IMR-90 (cell line): ENCODE measurements at regions not wholly inside any gene's neighbourhood (a gene's known extent, or its start where the extent isn't known, plus 50 kb on each side); places are given as distances from the start of the nearest gene placed in this dataset.

Experiments used
- ATAC-seq: fragments of 200-7000 bp; cut with Tn5 transposase; 2 replicates; pipeline ENCODE4 v1.9.1; 2020; ENCODE audit warnings: low read depth, mild to moderate bottlenecking, moderate library complexity
- BruUV-seq: library from RNA; stranded (reverse); fragments of 400-500 nt; replicated peaks from 2 replicates; lab custom pipeline; 2021; lab: Mats Ljungman, UMichigan
- CTCF ChIA-PET: fragments of 300-600 bp; formaldehyde crosslinking; extraction: SDS; loops from one replicate; lab custom pipeline; 2021; ENCODE audit warnings: antibody characterized with exemption; lab: Yijun Ruan, JAX
- POLR2A ChIA-PET: fragments of 300-600 bp; sonication (Branson Sonifier 250); formaldehyde crosslinking; loops from one replicate; lab custom pipeline; 2022; ENCODE audit warnings: antibody characterized with exemption; ENCODE audit not compliant: unreplicated experiment; lab: Charles Lee
- DNase-seq: peaks from one replicate; pipeline ENCODE4 v3.0.0; 2013
- H2AFZ ChIP-seq: replicated peaks from 2 replicates; pipeline ENCODE3; 2013; ENCODE audit warnings: low read length, mild to moderate bottlenecking; ENCODE audit not compliant: poor library complexity
- H2AK5ac ChIP-seq: 2 replicates; pipeline ENCODE4 v1.6.1; 2013; ENCODE audit warnings: low read depth, low read length, inconsistent platforms
- H2AK9ac ChIP-seq: replicated peaks from 2 replicates; pipeline ENCODE3; 2013; ENCODE audit warnings: mild to moderate bottlenecking, low read depth, low read length, moderate library complexity; ENCODE audit not compliant: poor library complexity
- H2BK120ac ChIP-seq: 2 replicates; pipeline ENCODE4 v1.6.1; 2013; ENCODE audit warnings: low read depth, low read length, inconsistent platforms
- H2BK15ac ChIP-seq: 3 replicates; pipeline ENCODE4 v1.6.1; 2013; ENCODE audit warnings: low read depth, low read length, inconsistent platforms
- H2BK20ac ChIP-seq: 2 replicates; pipeline ENCODE4 v1.6.1; 2013; ENCODE audit warnings: low read depth, mild to moderate bottlenecking, inconsistent platforms, low read length, moderate library complexity
- H2BK5ac ChIP-seq: 2 replicates; pipeline ENCODE4 v1.6.1; 2013; ENCODE audit warnings: mild to moderate bottlenecking, low read depth, low read length, inconsistent platforms; ENCODE audit not compliant: poor library complexity, severe bottlenecking
- H3K14ac ChIP-seq: replicated peaks from 2 replicates; pipeline ENCODE4 v1.6.1; 2013; ENCODE audit warnings: low read depth, low read length, inconsistent platforms
- H3K18ac ChIP-seq: 2 replicates; pipeline ENCODE4 v1.6.1; 2013; ENCODE audit warnings: low read depth, low read length, control low read depth
- H3K23ac ChIP-seq: 2 replicates; pipeline ENCODE4 v1.6.1; 2013; ENCODE audit warnings: low read depth, low read length, inconsistent platforms
- H3K27ac ChIP-seq: 2 replicates; pipeline ENCODE4 v1.5.1; 2013; ENCODE audit warnings: mild to moderate bottlenecking, control low read depth, low read length; ENCODE audit not compliant: insufficient read depth
- H3K27me3 ChIP-seq: 2 replicates; pipeline ENCODE4 v1.6.1; 2013; ENCODE audit warnings: low read length; ENCODE audit not compliant: control insufficient read depth, insufficient read depth
- H3K36me3 ChIP-seq: 2 replicates; pipeline ENCODE4 v1.6.1; 2013; ENCODE audit warnings: low read length, mixed read lengths; ENCODE audit not compliant: control insufficient read depth, insufficient read depth
- H3K4ac ChIP-seq: 2 replicates; pipeline ENCODE4 v1.6.1; 2013; ENCODE audit warnings: low read depth, low read length, inconsistent platforms
- H3K4me1 ChIP-seq: 2 replicates; pipeline ENCODE4 v1.6.1; 2013; ENCODE audit warnings: low read length, mixed read lengths; ENCODE audit not compliant: control insufficient read depth, insufficient read depth
- H3K4me2 ChIP-seq: 2 replicates; pipeline ENCODE4 v1.6.1; 2013; ENCODE audit warnings: low read depth, mild to moderate bottlenecking, control low read depth, low read length, moderate library complexity
- H3K4me3 ChIP-seq: 2 replicates; pipeline ENCODE4 v1.5.1; 2013; ENCODE audit warnings: low read depth, mild to moderate bottlenecking, control low read depth, low read length, moderate library complexity; ENCODE audit not compliant: insufficient read depth
- H3K56ac ChIP-seq: 2 replicates; pipeline ENCODE4 v1.6.1; 2013; ENCODE audit warnings: low read length, inconsistent platforms; ENCODE audit not compliant: insufficient read depth; ENCODE audit errors: extremely low read depth
- H3K79me1 ChIP-seq, 2 experiments: 2 replicates each; pipeline ENCODE4 v1.6.1; 2013; ENCODE audit warnings: low read length in 2 of 2, inconsistent platforms in 1 of 2, low read depth in 1 of 2
- H3K9ac ChIP-seq: 2 replicates; pipeline ENCODE4 v1.6.1; 2013; ENCODE audit warnings: low read depth, low read length, control low read depth
- H3K9me1 ChIP-seq: 2 replicates; pipeline ENCODE4 v1.6.1; 2013; ENCODE audit warnings: low read length, inconsistent platforms; ENCODE audit not compliant: insufficient read depth
- H3K9me3 ChIP-seq: 2 replicates; pipeline ENCODE4 v1.6.1; 2013; ENCODE audit warnings: low read length; ENCODE audit not compliant: control insufficient read depth, insufficient read depth
- H4K20me1 ChIP-seq: 2 replicates; pipeline ENCODE4 v1.6.1; 2013; ENCODE audit warnings: low read length, inconsistent platforms; ENCODE audit not compliant: insufficient read depth
- H4K5ac ChIP-seq: 2 replicates; pipeline ENCODE4 v1.6.1; 2013; ENCODE audit warnings: mild to moderate bottlenecking, low read depth, low read length, control low read depth
- H4K8ac ChIP-seq, 2 experiments: 2 replicates each; pipeline ENCODE4 v1.6.1; 2013; ENCODE audit warnings: low read depth in 2 of 2, low read length in 2 of 2, control low read depth in 1 of 2, inconsistent platforms in 1 of 2
- H4K91ac ChIP-seq: 2 replicates; pipeline ENCODE4 v1.6.1; 2013; ENCODE audit warnings: low read depth, low read length, inconsistent platforms; ENCODE audit not compliant: insufficient read depth
- BHLHE40 ChIP-seq: fragments of 150-350 bp; IDR thresholded peaks from 2 replicates; pipeline ENCODE4 v1.6.1; 2016; ENCODE audit warnings: mild to moderate bottlenecking, low read depth, low read length
- CHD1 ChIP-seq: IDR thresholded peaks from 2 replicates; pipeline ENCODE4 v1.6.1; 2012; ENCODE audit warnings: low read depth, low read length, improper control_type of control experiment
- MAZ ChIP-seq: IDR thresholded peaks from 2 replicates; pipeline ENCODE4 v1.6.1; 2012; ENCODE audit warnings: low read depth, mild to moderate bottlenecking, low read length, improper control_type of control experiment, moderate library complexity, borderline replicate concordance
- SMC3 ChIP-seq: fragments of 150-350 bp; IDR thresholded peaks from 2 replicates; pipeline ENCODE4 v1.6.1; 2016; ENCODE audit warnings: low read depth, mild to moderate bottlenecking, antibody characterized with exemption, low read length, moderate library complexity
- WGBS, 2 experiments: methylation state at CpG; one replicate each; pipeline versions ENCODE4 v1.1.5 to v1.1.7; 2013; ENCODE audit warnings: missing lambda C conversion rate in 2 of 2; ENCODE audit not compliant: insufficient read length in 1 of 2; ENCODE audit errors: extremely low coverage in 2 of 2; 5-methylcytosine and 5-hydroxymethylcytosine counted together
- dilution Hi-C: fragments of 300-500 bp; cut with HindIII; formaldehyde crosslinking; loops from one replicate; pipeline ENCODE4 v1.14.3; 2018; ENCODE audit warnings: low sequenced_read_pairs; ENCODE audit not compliant: unreplicated experiment
- in situ Hi-C: fragments of 300-500 bp; cut with MboI; formaldehyde crosslinking; loops from 3 replicates; pipeline ENCODE4 v1.14.3; 2019; ENCODE audit warnings: low sequenced_read_pairs, inconsistent platforms, mixed read lengths
- intact Hi-C: fragments of 100-400 bp; cut with micrococcal nuclease; formaldehyde crosslinking; loops from 2 replicates; pipeline ENCODE4 v1.10.0; 2022

DNA sequence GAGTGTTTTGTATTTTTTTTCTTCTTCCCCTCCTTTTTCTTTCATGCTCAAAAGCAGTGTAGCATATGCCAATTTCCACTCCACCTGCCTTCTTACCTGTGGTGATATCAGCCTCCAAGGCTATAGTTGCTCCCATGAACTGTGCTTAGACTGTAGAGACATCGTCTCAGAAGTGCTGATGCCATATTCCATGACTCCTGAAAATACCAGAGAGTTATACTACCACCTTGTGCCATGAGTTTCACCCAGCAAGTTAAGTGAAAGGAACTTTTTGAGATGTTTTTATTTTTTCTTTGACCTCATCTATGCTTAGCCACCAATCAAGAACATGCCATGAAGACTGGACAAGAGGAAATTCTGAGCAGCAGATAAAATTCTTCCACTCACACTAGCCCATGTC, 142.8 kb upstream of the SEMA3E start:
- ATAC-seq (no peak), DNase-seq (no peak)
- H4K5ac ChIP-seq, result no peak overlapping the region
- H3K27ac ChIP-seq, result no peak overlapping the region
- no peaks in the 10 kb centered on the region for H4K20me1 ChIP-seq
- H3K9ac ChIP-seq, result no peak overlapping the region
- no peak overlapping the region for H2AFZ ChIP-seq
- H3K9me3 ChIP-seq, result no peaks in the 10 kb centered on the region
- no peaks in the 10 kb centered on the region for H3K36me3 ChIP-seq
- ChIA-PET CTCF (interaction anchor here (0.7 kb wide), 1 partner anchor 8 kb away, joined by 3 read pairs; no protein-coding TSS in a partner anchor), POLR2A (no interaction called here)
- H3K56ac ChIP-seq, result no peak overlapping the region
- no peak overlapping the region for H2AK9ac ChIP-seq
- BruUV-seq, result no TSS peak
- H2BK5ac ChIP-seq, result no peak overlapping the region
- H2BK120ac ChIP-seq, result no peak overlapping the region
- no peak overlapping the region for H4K8ac ChIP-seq
- no peak overlapping the region for H3K23ac ChIP-seq
- in situ Hi-C loops, result no loop called here
- H3K4me3 ChIP-seq, result no peak overlapping the region
- no peak overlapping the region for H4K91ac ChIP-seq
- no peaks in the 10 kb centered on the region for H3K9me1 ChIP-seq
- WGBS, 2 experiments, result no CpG with 5 or more reads among the region's 1 CpG
- H3K27me3 ChIP-seq, result no peaks in the 10 kb centered on the region
- no peak overlapping the region for H2BK20ac ChIP-seq
- H2BK15ac ChIP-seq, result no peak overlapping the region
- no peak overlapping the region for H3K14ac ChIP-seq
- no peak overlapping the region for H3K18ac ChIP-seq
- TF ChIP-seq CHD1, result no peak
- TF ChIP-seq BHLHE40, result no peak
- no peak for TF ChIP-seq MAZ
- no peak for TF ChIP-seq SMC3
- dilution Hi-C loops, result no loop called here
- H2AK5ac ChIP-seq, result no peak overlapping the region
- H3K4ac ChIP-seq, result no peak overlapping the region
- no peak overlapping the region for H3K4me2 ChIP-seq
- no peaks in the 10 kb centered on the region for H3K79me1 ChIP-seq
- intact Hi-C loops, result no loop called here
- no peaks in the 10 kb centered on the region for H3K4me1 ChIP-seq
